ENCODE measurements at regions not wholly inside any gene's neighbourhood (a gene's known extent, or its start where the extent isn't known, plus 50 kb on each side); places are given as distances from the start of the nearest gene placed in this dataset.

DNA sequence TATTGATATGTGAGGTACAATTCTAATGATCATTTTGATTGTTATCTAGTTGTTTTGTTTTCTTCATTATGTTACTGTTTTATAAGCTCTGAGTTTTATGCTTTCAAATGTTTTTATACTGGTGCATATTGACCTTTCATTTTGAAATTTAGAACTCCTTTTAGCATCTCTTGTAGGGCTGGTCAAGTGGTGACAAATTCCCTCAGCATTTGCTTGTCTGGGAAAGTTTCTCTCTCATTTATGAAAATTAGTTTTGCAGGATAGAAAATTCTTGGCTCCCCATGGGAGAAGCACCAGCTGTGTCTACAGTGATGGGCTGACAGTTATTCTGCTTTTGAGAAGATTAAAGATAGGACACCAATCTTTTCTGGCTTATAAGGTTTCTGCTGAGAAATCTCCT, 105.3 kb upstream of the SPRY1 start:
- Histone ChIP-seq H3K27me3 (ENCODE audit: control insufficient read depth in 2 of 2, insufficient read depth in 2 of 2, low read length in 2 of 2) (no peaks in the 10 kb centered on the region), H3K9ac (ENCODE audit: insufficient read depth, low read length, poor library complexity, severe bottlenecking) (no peak overlapping the region), H2AFZ (ENCODE audit: insufficient read depth, low read depth, low read length, poor library complexity, severe bottlenecking) (no peak overlapping the region), H3K36me3 (replicated peaks in 1 of 2; ENCODE audit: control insufficient read depth in 1 of 2, insufficient read depth in 2 of 2, low read length in 2 of 2) (no peaks in the 10 kb centered on the region), H3K4me3 (replicated peaks in 1 of 3; ENCODE audit: low read depth in 2 of 3, low read length in 3 of 3) (no peak overlapping the region), H3K4me1 (ENCODE audit: control insufficient read depth in 1 of 2, insufficient read depth in 2 of 2, low read length in 2 of 2) (no peaks in the 10 kb centered on the region), H3K9me3 (replicated peaks in 1 of 2; ENCODE audit: control insufficient read depth in 1 of 2, insufficient read depth in 1 of 2, low read length in 2 of 2) (peaks cover 20 to 29% of the 10 kb centered on the region in 2 donors), H3K4me2 (replicated peaks; ENCODE audit: extremely low read depth, low read length, poor library complexity, severe bottlenecking) (no peak overlapping the region), H3K27ac (ENCODE audit: low read depth in 1 of 2, low read length in 2 of 2) (no peak overlapping the region), H4K20me1 (ENCODE audit: insufficient read depth, low read length) (no peaks in the 10 kb centered on the region), H3K79me2 (ENCODE audit: insufficient read depth, low read length) (no peaks in the 10 kb centered on the region)
- H3K4me3 Mint-ChIP-seq = no peak overlapping the region
- no peaks in the 10 kb centered on the region for H3K4me1 Mint-ChIP-seq
- peaks cover 8 to 13% of the 10 kb centered on the region in 2 donors for H3K36me3 Mint-ChIP-seq
- H3K27me3 Mint-ChIP-seq (ENCODE audit: low read depth in 3 of 3) = no peaks in the 10 kb centered on the region
- H3K27ac Mint-ChIP-seq = no peak overlapping the region
- intact Hi-C loops (cut with micrococcal nuclease) = no loop called here
- no peak for DNase-seq
- peaks cover 21 to 36% (median 28%) of the 10 kb centered on the region in 7 donors for H3K9me3 Mint-ChIP-seq
- TF ChIP-seq CTCF (IDR thresholded peaks at IDR 0.05) = no peak

DNA sequence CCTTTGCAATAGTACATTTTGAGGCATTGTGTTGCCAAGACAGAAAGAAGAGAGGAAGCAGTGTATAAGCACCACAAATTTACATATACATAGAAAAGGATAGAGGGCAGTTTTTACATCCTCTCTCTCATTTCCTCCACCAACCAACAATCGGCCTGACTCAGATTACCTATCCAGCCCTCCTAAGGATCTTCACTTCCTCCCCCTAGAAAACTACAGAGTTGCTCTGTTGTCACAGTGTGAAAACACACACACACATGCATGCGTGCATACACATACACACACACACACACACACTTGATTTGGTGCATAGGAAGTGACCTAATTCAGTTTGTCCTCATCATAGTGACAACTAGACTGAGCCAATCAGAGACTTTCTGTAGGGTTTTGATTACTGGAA, 98.8 kb upstream of the SPRY1 start:
- Mint-ChIP-seq H3K36me3 (peaks cover 0 to 2% of the 10 kb centered on the region in 2 donors), H3K4me3 (no peak overlapping the region), H3K9me3 (peaks cover 2 to 11% (median 6%) of the 10 kb centered on the region in 7 donors), H3K27ac (no peak overlapping the region), H3K4me1 (peaks cover 7% of the 10 kb centered on the region), H3K27me3 (ENCODE audit: low read depth in 3 of 3) (no peaks in the 10 kb centered on the region)
- Histone ChIP-seq H3K79me2 (ENCODE audit: insufficient read depth, low read length) (no peaks in the 10 kb centered on the region), H3K4me2 (replicated peaks; ENCODE audit: extremely low read depth, low read length, poor library complexity, severe bottlenecking) (no peak overlapping the region), H3K4me3 (replicated peaks in 1 of 3; ENCODE audit: low read depth in 2 of 3, low read length in 3 of 3) (no peak overlapping the region), H3K4me1 (ENCODE audit: control insufficient read depth in 1 of 2, insufficient read depth in 2 of 2, low read length in 2 of 2) (no peaks in the 10 kb centered on the region), H4K20me1 (ENCODE audit: insufficient read depth, low read length) (no peaks in the 10 kb centered on the region), H3K9me3 (replicated peaks in 1 of 2; ENCODE audit: control insufficient read depth in 1 of 2, insufficient read depth in 1 of 2, low read length in 2 of 2) (peaks cover 4 to 9% of the 10 kb centered on the region in 2 donors), H3K27me3 (ENCODE audit: control insufficient read depth in 2 of 2, insufficient read depth in 2 of 2, low read length in 2 of 2) (no peaks in the 10 kb centered on the region), H2AFZ (ENCODE audit: insufficient read depth, low read depth, low read length, poor library complexity, severe bottlenecking) (no peak overlapping the region), H3K9ac (ENCODE audit: insufficient read depth, low read length, poor library complexity, severe bottlenecking) (no peak overlapping the region), H3K27ac (ENCODE audit: low read depth in 1 of 2, low read length in 2 of 2) (no peak overlapping the region), H3K36me3 (replicated peaks in 1 of 2; ENCODE audit: control insufficient read depth in 1 of 2, insufficient read depth in 2 of 2, low read length in 2 of 2) (no peaks in the 10 kb centered on the region)
- no peak for DNase-seq
- intact Hi-C loops (cut with micrococcal nuclease) = no loop called here
- 60% methylated on average over 1 of the region's 2 CpGs for WGBS (ENCODE audit: insufficient coverage)
- TF ChIP-seq CTCF (IDR thresholded peaks at IDR 0.05) = no peak
